Upper lobe of right lung (tissue), 1 donor: ENCODE measurements at regions not wholly inside any gene's neighbourhood (a gene's known extent, or its start where the extent isn't known, plus 50 kb on each side); places are given as distances from the start of the nearest gene placed in this dataset.
A peak's percentile ranks its signal among the peaks of the same experiment; 100 is the strongest.

Experiments used
- ATAC-seq: fragments of 200-7000 bp; cut with Tn5 transposase; one replicate; pipeline ENCODE4 v1.9.1; 2020; ENCODE audit warnings: mild to moderate bottlenecking, moderate library complexity
- DNase-seq: peaks from one replicate; pipeline ENCODE4 v3.0.0-alpha.2; 2020
- H3K27ac ChIP-seq: fragments of 200-600 bp; one replicate; pipeline ENCODE4 v1.8.0; 2022
- H3K27me3 ChIP-seq: fragments of 200-600 bp; one replicate; pipeline ENCODE4 v1.8.0; 2022; ENCODE audit warnings: mild to moderate bottlenecking
- H3K36me3 ChIP-seq: fragments of 200-600 bp; one replicate; pipeline ENCODE4 v1.8.0; 2022
- H3K4me1 ChIP-seq: fragments of 200-600 bp; one replicate; pipeline ENCODE4 v1.8.0; 2022
- H3K4me3 ChIP-seq: fragments of 200-600 bp; one replicate; pipeline ENCODE4 v1.8.0; 2022; ENCODE audit warnings: mild to moderate bottlenecking
- H3K9me3 ChIP-seq: fragments of 200-600 bp; one replicate; pipeline ENCODE4 v1.8.0; 2022
- CTCF ChIP-seq: fragments of 200-600 bp; IDR thresholded peaks from one replicate; pipeline ENCODE4 v1.8.0; 2022; ENCODE audit warnings: antibody characterized with exemption
- intact Hi-C: fragments of 100-400 bp; cut with DNase I; formaldehyde crosslinking; loops from one replicate; pipeline ENCODE4 v1.11.0; 2022
- donor health status: DM: no; HTN: yes; CAD: no; lungs with severe emphysema.

- Histone ChIP-seq H3K27me3 (no peaks in the 10 kb centered on the region), H3K36me3 (no peaks in the 10 kb centered on the region), H3K27ac (no peak overlapping the region), H3K4me3 (no peak overlapping the region), H3K4me1 (no peaks in the 10 kb centered on the region), H3K9me3 (no peaks in the 10 kb centered on the region)
- no peak for DNase-seq
- ATAC-seq: no peak
- TF ChIP-seq CTCF: no peak
- intact Hi-C loops: no loop called here
These were observed 389.2 kb downstream of the FBXO15 start for GRCh38 chr18:73758446-73758845.

- no peak overlapping the region for H3K27ac ChIP-seq
- no peaks in the 10 kb centered on the region for H3K27me3 ChIP-seq
- intact Hi-C loops: no loop called here
- ATAC-seq (no peak), DNase-seq (peak; percentile 60)
- no peak overlapping the region for H3K4me3 ChIP-seq
- H3K36me3 ChIP-seq: no peaks in the 10 kb centered on the region
- TF ChIP-seq CTCF: no peak
- no peaks in the 10 kb centered on the region for H3K4me1 ChIP-seq
- H3K9me3 ChIP-seq: no peaks in the 10 kb centered on the region
These were observed 391.2 kb downstream of the FBXO15 start for GRCh38 chr18:73756256-73757091.

- DNase-seq: no peak
- no peak for TF ChIP-seq CTCF
- no peak overlapping the region for H3K27ac ChIP-seq
- no peaks in the 10 kb centered on the region for H3K9me3 ChIP-seq
- intact Hi-C loops: no loop called here
- no peaks in the 10 kb centered on the region for H3K27me3 ChIP-seq
- H3K36me3 ChIP-seq: no peaks in the 10 kb centered on the region
- no peaks in the 10 kb centered on the region for H3K4me1 ChIP-seq
- no peak overlapping the region for H3K4me3 ChIP-seq
- ATAC-seq: no peak
These were observed 394.7 kb downstream of the FBXO15 start for GRCh38 chr18:73752965-73753364.

- H3K4me1 ChIP-seq: no peaks in the 10 kb centered on the region
- H3K27me3 ChIP-seq: no peaks in the 10 kb centered on the region
- no peaks in the 10 kb centered on the region for H3K36me3 ChIP-seq
- no peak for TF ChIP-seq CTCF
- DNase-seq (no peak), ATAC-seq (no peak)
- no peaks in the 10 kb centered on the region for H3K9me3 ChIP-seq
- H3K4me3 ChIP-seq: no peak overlapping the region
- intact Hi-C loops: no loop called here
- H3K27ac ChIP-seq: no peak overlapping the region
These were observed 395.1 kb downstream of the FBXO15 start for GRCh38 chr18:73752546-73752945.

- DNase-seq (no peak), ATAC-seq (no peak)
- TF ChIP-seq CTCF: no peak
- H3K4me1 ChIP-seq: no peaks in the 10 kb centered on the region
- intact Hi-C loops: no loop called here
- H3K27me3 ChIP-seq: no peaks in the 10 kb centered on the region
- no peak overlapping the region for H3K4me3 ChIP-seq
- no peaks in the 10 kb centered on the region for H3K36me3 ChIP-seq
- no peaks in the 10 kb centered on the region for H3K9me3 ChIP-seq
- no peak overlapping the region for H3K27ac ChIP-seq
These were observed 397.6 kb downstream of the FBXO15 start for GRCh38 chr18:73750052-73750451.
